Keratinocyte (primary cell): ENCODE measurements at regions not wholly inside any gene's neighbourhood (a gene's known extent, or its start where the extent isn't known, plus 50 kb on each side); places are given as distances from the start of the nearest gene placed in this dataset.

ENCODE experiments used
- CTCF ChIP-seq, 3 experiments: IDR thresholded peaks in 1 of 3; conservative IDR thresholded peaks in 1 of 3; optimal IDR thresholded peaks in 1 of 3; 2 replicates in 2 of 3; 3 replicates in 1 of 3; pipeline versions ENCODE3 to v1.5.1; 2011; ENCODE audit warnings: low read length in 3 of 3, mild to moderate bottlenecking in 3 of 3, moderate library complexity in 2 of 3, control low read depth in 1 of 3, inconsistent platforms in 1 of 3; ENCODE audit not compliant: insufficient read depth in 2 of 3; ENCODE audit errors: extremely low read depth in 1 of 3
- EZH2 ChIP-seq: IDR thresholded peaks from one replicate; pipeline ENCODE4 v1.6.1; 2012; ENCODE audit warnings: inconsistent platforms, mild to moderate bottlenecking, low read length, moderate library complexity

- TF ChIP-seq CTCF (optimal IDR thresholded peaks at IDR 0.05 in 1 of 3, IDR thresholded peaks at IDR 0.05 in 1 of 3, conservative IDR thresholded peaks at IDR 0.05 in 1 of 3; ENCODE audit: extremely low read depth in 1 of 3, insufficient read depth in 2 of 3, low read length in 3 of 3) (no peak), EZH2 (no peak)
Observed at GRCh38 chr6:165751486-165751885, 88.4 kb upstream of the PDE10A start.
